Osteocyte (in vitro differentiated cells): ENCODE measurements at regions not wholly inside any gene's neighbourhood (a gene's known extent, or its start where the extent isn't known, plus 50 kb on each side); places are given as distances from the start of the nearest gene placed in this dataset.

Source experiments
- DNase-seq: peaks from one replicate; pipeline ENCODE4 v3.0.0; 2021; ENCODE audit warnings: mixed read lengths; ENCODE audit not compliant: unreplicated experiment; ENCODE audit errors: extremely low spot score
- H3K27ac Mint-ChIP-seq: one replicate; pipeline ENCODE4 v1.8.0; 2021; ENCODE audit warnings: mild to moderate bottlenecking, mixed read lengths; ENCODE audit not compliant: unreplicated experiment
- H3K27me3 Mint-ChIP-seq: one replicate; pipeline ENCODE4 v1.8.0; 2021; ENCODE audit warnings: mixed read lengths; ENCODE audit not compliant: unreplicated experiment
- H3K36me3 Mint-ChIP-seq: one replicate; pipeline ENCODE4 v1.8.0; 2021; ENCODE audit warnings: mixed read lengths; ENCODE audit not compliant: unreplicated experiment
- H3K4me1 Mint-ChIP-seq: one replicate; pipeline ENCODE4 v1.8.0; 2021; ENCODE audit warnings: mixed read lengths; ENCODE audit not compliant: unreplicated experiment
- H3K4me3 Mint-ChIP-seq: one replicate; pipeline ENCODE4 v1.8.0; 2021; ENCODE audit warnings: mild to moderate bottlenecking, moderate library complexity, mixed read lengths; ENCODE audit not compliant: unreplicated experiment
- H3K9me3 Mint-ChIP-seq: one replicate; pipeline ENCODE4 v1.8.0; 2021; ENCODE audit warnings: mixed read lengths; ENCODE audit not compliant: unreplicated experiment
- TF ChIP-seq, protein P1 (sequence below): fragments of 200-600 bp; sonication (generic); IDR thresholded peaks from 2 replicates; pipeline ENCODE4 v1.5.0; 2021; ENCODE audit warnings: antibody characterized with exemption, mild to moderate bottlenecking, moderate library complexity

DNA sequence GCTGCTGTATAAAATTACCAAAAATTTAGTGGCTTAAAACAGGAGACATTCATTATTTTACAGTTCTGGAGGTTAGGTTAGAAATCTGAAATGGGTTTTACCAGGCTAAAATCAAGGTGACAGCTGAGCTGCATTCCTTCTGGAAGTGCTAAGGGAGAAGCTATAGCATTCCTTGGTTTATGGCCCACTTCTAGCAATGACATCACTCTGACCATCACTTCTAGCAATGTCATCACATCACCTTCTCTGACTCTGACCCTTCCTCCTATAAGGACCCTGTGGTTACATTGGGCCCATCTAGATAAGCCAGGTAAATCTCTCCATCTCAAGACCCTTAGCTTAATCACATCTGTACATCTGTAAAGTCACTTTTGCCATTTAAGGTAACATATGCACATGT lies 366.1 kb downstream of the EFNA5 start:
- no peak overlapping the region for H3K4me3 Mint-ChIP-seq
- H3K4me1 Mint-ChIP-seq, result peaks cover 9% of the 10 kb centered on the region
- DNase-seq, result no peak
- H3K27ac Mint-ChIP-seq, result no peak overlapping the region
- H3K27me3 Mint-ChIP-seq, result peaks cover 2% of the 10 kb centered on the region
- no peaks in the 10 kb centered on the region for H3K9me3 Mint-ChIP-seq
- TF ChIP-seq, protein P1, sequence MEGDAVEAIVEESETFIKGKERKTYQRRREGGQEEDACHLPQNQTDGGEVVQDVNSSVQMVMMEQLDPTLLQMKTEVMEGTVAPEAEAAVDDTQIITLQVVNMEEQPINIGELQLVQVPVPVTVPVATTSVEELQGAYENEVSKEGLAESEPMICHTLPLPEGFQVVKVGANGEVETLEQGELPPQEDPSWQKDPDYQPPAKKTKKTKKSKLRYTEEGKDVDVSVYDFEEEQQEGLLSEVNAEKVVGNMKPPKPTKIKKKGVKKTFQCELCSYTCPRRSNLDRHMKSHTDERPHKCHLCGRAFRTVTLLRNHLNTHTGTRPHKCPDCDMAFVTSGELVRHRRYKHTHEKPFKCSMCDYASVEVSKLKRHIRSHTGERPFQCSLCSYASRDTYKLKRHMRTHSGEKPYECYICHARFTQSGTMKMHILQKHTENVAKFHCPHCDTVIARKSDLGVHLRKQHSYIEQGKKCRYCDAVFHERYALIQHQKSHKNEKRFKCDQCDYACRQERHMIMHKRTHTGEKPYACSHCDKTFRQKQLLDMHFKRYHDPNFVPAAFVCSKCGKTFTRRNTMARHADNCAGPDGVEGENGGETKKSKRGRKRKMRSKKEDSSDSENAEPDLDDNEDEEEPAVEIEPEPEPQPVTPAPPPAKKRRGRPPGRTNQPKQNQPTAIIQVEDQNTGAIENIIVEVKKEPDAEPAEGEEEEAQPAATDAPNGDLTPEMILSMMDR, result no peak
- no peaks in the 10 kb centered on the region for H3K36me3 Mint-ChIP-seq

DNA sequence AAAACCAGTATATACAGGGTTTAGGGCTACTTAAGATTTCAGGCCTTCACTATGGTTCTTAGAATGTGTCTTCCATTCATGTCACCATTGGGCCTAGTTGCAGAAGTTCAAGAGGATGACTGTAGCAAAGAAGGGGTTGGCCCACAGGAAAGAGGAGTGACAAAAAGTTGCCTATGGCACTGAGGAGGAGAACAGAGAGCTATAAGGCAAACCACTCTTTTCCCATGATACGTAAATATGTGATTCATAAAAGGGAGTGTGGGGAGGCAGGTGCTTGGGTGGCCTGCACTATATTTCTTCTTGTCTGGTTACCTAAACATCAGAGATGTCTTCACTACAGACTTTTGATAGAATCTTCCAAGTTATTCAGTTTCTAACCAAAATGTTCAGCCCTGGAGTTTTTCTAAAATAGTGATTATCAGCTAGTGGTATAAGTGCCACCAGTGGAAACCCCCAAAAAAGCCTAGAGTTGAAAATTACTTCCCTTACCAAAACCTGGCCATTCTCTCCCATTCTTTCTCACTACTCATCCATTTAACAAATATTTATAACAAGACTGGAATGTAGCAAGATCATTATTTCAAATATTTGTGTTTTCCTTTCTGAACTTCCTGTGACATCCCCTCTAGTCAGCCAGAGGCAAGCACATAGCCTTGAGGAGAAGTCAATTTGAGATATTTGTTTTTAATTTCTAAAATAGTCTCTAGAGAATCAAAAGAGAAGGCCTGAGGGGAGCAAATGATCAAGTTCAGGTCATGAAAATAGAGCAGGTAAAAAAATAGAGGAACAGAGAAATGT lies 367.4 kb downstream of the EFNA5 start:
- TF ChIP-seq, protein P1, result no peak
- no peaks in the 10 kb centered on the region for H3K36me3 Mint-ChIP-seq
- DNase-seq, result no peak
- peaks cover 9% of the 10 kb centered on the region for H3K4me1 Mint-ChIP-seq
- peaks cover 2% of the 10 kb centered on the region for H3K27me3 Mint-ChIP-seq
- H3K4me3 Mint-ChIP-seq, result no peak overlapping the region
- H3K9me3 Mint-ChIP-seq, result no peaks in the 10 kb centered on the region
- no peak overlapping the region for H3K27ac Mint-ChIP-seq

DNA sequence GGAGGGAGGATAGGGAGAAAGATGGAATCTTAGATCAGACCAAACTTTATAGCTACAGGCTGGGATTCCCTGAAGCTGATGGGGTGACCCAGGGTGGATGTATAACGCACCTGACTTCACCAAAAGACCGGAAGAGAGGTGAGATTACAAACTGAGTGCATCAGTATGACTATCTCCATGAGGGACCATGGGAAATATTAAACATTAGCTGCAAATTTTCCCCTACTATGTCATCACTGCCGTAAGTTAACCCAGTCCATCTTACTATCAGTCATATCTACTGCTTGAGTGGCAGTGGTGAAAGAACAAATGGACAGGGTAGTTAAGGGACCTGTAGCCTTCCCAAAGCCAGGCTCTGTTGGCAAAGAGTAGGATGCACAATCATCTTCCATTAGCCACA lies 368.3 kb downstream of the EFNA5 start:
- DNase-seq, result no peak

DNA sequence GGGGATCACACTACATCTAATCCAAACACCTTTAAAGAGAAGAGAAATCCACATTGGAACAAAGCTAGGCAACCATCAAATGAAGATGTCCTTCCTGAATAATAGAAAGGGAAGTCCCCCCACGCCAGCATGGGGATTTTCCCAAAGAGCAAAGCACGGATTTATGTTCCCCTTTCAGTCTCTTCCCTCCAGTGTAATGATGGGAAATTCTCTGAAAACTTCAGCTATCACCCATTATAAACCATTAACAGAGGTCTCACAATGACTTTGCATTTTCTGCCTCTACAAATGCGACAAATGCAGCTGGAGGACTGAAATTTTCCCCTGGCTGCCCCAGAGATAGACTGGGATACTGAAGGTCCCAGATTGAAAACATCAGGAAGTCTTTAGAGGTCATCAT lies 368.7 kb downstream of the EFNA5 start:
- Mint-ChIP-seq H3K27me3 (peaks cover 2% of the 10 kb centered on the region), H3K27ac (no peak overlapping the region), H3K9me3 (no peaks in the 10 kb centered on the region), H3K4me3 (no peak overlapping the region), H3K36me3 (no peaks in the 10 kb centered on the region), H3K4me1 (peaks cover 9% of the 10 kb centered on the region)
- TF ChIP-seq, protein P1, result no peak
- DNase-seq, result no peak

More for the DNA sequence above, 368.3 kb downstream of the EFNA5 start:
- peaks cover 9% of the 10 kb centered on the region for H3K4me1 Mint-ChIP-seq
- no peaks in the 10 kb centered on the region for H3K9me3 Mint-ChIP-seq
- no peaks in the 10 kb centered on the region for H3K36me3 Mint-ChIP-seq
- H3K27ac Mint-ChIP-seq, result no peak overlapping the region
- peaks cover 2% of the 10 kb centered on the region for H3K27me3 Mint-ChIP-seq
- TF ChIP-seq, protein P1, result no peak
- H3K4me3 Mint-ChIP-seq, result no peak overlapping the region

DNA sequence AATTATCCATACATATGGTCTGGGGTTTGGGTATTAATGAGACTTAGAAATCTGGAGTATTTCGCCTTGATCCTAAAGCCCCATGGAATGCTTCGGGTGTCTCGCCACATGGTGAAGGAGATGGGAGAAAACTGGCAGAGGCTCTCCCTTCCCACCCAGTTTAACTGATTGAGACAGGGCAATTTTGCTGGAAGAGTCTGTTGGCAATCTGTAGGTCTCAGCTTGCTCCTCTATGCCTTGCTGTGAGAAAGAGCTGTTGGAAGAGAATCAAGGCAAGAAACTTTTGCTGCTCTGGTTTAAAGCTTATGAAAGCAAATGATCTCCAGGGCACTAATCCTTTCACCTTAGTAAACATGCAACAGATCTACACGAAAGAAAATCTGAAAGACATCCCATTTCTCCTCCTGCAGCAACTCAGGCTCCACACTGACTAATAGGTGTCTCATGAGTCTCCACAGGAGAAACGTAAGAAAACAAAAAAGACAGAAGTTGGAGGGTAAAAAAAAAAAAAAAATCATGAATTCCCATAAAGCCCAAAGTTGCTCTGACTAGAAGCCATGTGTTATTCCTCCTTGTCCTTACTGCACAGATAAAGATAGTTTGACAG lies 369.9 kb downstream of the EFNA5 start:
- H3K4me3 Mint-ChIP-seq, result no peak overlapping the region
- H3K4me1 Mint-ChIP-seq, result peaks cover 9% of the 10 kb centered on the region
- no peak for DNase-seq
- H3K9me3 Mint-ChIP-seq, result no peaks in the 10 kb centered on the region
- no peak overlapping the region for H3K27ac Mint-ChIP-seq
- peaks cover 2% of the 10 kb centered on the region for H3K27me3 Mint-ChIP-seq
- no peaks in the 10 kb centered on the region for H3K36me3 Mint-ChIP-seq
- TF ChIP-seq, protein P1, result no peak
